ENCODE measurements at regions not wholly inside any gene's neighbourhood (a gene's known extent, or its start where the extent isn't known, plus 50 kb on each side); places are given as distances from the start of the nearest gene placed in this dataset.

DNA sequence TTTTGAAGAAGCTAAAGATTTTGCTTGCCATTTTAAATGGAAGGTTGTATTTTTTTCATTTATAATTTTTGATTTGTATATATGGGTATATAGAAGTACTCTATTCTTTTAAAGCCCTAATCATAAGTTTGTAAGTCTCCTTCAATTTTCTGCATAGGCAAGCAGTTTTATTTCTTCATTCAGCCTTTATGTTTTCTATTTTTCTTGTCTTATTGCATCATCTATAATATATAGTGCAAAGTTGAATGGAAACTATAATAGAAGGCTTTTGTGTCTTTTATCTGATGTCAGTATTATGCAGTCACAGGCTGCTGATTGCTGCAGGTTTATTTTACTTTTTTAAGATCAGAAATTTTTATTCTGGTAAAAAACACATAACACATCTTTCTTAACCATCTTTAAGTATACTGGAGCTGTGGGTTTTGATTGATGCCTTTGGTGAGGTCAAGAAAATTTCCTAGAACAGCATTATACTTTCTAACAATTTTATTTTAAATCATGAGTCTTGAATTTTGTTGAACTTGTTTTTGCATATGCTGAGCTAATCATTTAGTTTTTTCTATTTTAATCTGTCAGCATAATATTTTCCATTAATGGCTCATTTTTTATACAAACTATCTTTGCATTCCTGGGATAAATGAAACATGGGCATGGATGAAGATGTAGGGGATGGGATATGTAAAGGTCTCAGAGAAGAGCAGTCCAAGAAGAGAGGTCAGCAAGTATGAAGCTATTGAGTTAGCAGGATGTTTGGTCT, 366.7 kb upstream of the MAP3K7 start:
- DNase-seq (ENCODE audit: low spot score): no peak

DNA sequence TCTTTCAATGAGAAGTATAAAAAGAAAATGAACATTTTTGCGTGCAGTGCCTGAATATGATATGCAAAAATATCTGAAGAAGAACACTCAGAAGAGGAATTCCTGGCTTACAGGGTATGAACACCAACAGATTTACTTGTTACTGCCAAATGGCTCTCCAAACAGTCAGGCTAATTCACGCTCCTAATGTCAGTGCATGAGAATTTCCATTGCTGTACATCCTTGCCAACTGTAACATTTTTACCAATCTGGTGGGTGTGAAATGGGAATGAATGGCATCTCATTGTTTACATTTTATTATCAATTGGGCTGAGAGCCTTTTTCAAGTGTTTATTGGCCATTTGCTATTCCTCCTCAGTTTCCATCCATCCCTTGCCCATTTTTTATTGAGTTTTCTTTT, 365.3 kb upstream of the MAP3K7 start:
- no peak for DNase-seq (ENCODE audit: low spot score)

DNA sequence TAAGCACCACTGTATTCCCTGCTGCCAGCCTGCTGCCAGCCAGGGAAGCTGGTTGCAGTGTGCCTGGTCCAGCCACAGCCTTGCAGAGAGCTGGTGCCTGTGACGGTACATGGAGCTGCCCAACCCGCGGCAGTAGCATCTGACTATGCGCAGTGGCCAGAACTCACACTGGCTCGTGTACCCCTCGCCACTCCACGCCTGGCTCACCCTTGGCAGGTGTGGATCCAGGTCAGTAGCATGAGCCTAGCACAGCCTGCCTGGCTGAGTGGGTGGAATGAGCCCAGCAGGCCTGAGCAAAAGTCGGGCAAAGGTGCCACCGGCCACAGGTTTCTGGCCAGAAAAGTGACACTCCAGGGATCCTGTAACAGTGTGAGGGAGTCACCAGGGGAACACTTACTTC, 361.7 kb upstream of the MAP3K7 start:
- DNase-seq (ENCODE audit: low spot score): no peak

DNA sequence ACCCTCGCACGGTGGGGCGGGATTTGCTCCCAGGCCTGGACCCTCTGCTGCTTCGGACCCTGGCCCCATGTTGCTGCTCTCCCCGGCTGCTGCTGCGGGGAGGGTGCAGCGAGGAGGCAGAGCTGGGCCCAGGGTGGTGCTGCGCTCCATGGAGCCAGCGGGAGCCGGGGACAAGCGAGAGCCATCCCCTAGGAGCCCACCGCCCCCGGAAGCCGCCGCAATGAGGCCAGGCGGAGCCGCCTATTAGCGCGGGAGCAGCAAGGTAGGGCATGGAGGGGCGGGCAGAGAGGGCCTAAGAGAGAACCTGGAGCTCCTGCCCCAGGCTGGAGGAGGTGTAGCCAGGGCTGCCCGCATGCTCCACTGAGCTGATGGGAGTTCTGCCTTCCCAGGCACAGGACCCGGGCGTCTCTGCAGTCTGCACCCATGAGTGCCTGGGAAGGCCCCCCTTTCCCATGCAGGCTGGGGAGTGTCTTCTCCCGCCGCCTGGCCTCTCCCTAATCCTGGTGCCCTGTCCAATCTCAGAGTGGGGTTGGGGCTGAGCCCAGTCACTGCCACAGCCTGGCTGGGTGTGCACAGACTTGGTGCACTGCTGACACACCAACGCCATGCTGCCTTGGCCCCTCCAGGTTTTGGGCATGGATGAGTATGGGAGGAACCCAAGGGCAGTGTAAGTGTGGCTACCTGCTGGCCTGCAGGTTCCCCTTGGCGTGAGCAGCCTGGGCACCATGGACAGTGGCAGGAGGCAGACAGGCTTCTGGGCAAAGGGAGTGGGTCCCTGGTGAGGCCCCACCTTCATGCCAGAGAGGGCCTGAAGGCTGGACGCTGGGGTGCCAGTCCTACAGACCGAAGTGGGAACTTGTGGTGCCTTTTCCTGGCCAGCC, 360.6 kb upstream of the MAP3K7 start:
- DNase-seq (ENCODE audit: low spot score): no peak

DNA sequence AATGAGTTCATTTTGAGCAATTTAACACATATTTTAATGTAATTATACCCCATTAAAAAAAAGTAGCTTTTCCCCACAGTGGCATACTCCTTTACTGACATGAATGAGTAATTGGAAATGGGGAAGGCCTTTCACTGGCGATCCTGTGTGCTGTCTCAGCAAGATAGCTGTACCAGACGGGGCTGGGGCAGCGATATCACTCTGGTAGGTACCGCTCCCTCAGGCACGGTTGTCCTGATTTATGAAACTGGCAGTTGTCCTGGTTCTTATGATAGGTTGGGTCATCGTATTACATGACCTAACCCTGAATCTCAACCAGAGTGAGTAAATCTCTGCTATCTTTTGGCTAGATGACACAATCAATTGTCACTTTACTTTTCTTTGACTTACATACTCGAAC, 355.0 kb upstream of the MAP3K7 start:
- no peak for DNase-seq (ENCODE audit: low spot score)

DNA sequence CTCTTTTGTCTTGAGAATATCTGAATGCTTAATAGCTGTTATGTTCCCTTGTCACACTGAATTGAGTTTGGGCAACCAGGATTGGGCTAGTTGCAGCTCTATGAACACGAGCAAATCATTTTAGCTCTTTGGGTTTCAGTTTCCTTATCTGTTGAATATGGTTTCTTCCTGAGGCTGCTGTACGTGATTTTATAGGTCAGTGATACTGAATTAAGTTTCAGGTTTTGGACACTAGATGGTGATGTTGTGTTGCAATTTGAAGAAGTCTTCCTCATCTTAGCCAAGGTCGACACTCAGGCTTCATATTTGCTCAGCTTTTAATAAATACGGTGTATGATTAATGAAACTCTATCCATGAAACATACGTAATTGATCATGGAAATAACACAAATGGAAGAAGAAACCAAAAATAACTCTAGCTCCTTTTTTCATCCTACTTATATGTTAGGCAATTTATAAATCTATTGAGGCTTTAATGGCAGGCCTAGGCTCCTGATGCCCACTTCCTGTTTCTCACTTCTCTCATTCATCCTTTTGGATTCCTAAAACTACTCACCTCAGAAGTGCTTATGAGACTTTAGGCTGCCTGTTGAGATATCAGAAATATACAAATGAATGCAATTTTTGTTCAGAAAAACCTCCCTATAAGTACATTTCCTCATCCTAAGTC, 354.1 kb upstream of the MAP3K7 start:
- DNase-seq (ENCODE audit: low spot score): peak; percentile 42

DNA sequence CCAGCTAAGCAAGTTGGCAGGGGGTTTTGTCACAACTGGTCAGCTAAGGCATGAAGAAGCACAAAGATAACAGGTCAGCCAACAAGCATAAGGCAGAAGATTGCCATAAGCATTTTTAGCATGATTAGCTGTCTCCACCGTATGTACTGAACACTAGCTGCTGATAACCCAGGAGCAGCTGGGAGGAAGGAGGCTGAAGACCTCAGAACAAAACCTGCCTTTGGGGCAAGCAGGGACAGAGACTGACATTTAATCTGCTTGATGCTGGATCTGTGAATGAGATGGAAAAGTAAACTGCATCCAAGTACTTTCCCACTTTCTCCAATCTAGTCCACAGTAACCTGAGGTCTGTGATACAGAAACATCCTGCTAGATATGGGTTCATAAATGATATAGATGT, 353.0 kb upstream of the MAP3K7 start:
- DNase-seq (ENCODE audit: low spot score): no peak

DNA sequence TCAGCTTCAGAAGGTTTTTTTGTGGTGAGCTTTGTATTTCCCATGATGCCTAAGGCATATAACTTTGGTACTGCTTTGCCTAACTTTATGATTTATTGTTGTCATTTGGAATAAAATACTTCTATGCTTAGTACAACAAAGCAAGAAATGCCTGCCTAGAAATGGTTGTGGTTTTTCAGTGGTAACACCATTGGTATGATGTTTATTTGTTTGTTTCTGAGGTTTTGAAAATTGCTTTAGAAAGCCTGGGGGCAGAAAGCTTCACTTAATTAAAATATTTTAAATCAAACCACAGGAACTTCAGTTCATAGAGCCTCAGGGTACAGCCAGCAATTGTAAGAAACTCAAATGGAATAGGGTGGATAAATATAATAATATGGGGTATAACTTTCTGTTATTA, 351.2 kb upstream of the MAP3K7 start:
- no peak for DNase-seq (ENCODE audit: low spot score)

DNA sequence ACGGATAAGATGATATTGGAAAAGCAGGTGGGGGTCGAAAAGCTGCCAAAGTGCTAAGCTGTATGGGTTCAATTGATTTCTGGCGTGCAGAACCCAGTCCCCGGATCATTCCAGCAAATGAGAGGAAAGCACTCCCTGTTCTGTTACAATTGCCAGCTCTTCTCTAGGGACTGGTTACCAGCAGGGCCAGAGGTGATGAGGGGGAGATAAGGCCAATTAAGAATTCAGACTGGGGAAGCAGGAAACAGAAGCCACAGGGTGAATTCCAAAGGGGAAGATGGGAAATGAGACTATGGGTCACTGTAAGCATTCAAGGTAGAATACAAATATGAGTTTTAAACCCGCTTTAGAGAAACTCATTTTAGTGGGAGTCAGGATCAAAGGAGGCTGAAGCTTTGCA, 349.4 kb upstream of the MAP3K7 start:
- DNase-seq (ENCODE audit: low spot score): no peak

DNA sequence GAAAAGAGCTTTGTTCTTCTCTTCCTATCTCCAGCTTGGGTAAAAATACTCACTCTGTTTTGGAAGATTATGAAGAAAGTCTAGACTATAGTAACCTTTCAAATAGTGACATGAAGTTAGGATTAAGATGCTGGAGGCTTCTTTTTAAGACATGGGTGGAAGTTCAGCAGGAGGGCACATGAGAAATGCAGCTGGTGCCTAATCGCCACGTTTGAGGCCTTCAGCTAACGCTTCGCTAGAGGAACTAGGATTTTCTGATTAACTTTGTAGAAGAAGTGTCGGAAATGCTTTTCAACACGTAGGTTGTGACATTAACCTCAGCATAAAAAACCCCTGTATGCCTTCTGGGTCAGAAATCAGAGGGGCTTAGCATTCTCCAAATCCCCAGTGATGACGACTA, 348.1 kb upstream of the MAP3K7 start:
- no peak for DNase-seq (ENCODE audit: low spot score)

DNA sequence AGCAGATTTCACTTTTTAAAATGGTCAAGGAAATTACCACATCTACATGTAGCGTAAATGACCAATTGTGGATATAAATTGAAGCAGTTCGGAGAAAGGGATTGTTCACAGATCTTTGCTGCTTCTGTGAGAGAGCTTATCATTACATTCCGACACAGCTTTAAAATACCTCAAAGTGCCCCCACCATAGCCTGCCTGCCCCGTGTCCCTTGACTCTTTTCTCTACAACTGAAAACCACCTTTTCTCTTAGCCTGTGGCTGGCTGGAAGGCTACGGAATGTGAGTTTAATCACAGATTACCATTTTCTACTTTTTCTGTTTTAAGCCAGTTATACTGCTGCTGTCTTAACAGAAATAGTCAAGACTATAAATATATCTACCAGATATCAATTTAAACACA, 347.2 kb upstream of the MAP3K7 start:
- no peak for DNase-seq (ENCODE audit: low spot score)

DNA sequence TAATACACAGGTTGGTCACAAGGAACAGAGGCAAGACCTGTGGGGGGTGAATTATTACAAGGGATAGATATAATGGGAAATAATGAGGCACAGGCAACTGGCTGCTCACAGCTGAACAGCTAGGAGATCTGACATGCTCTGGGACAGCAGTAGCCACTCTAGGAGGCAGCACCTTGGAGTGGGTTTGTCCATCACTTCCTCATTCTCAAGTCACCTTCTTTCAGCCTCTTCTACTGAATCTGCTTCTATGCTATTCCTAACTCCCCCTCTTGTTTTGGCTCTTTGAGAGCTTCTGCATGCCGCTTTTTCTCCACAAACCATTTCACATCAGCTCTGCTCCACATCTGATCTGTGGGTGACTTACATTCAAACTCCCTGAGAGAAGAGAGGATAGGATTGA, 345.5 kb upstream of the MAP3K7 start:
- no peak for DNase-seq (ENCODE audit: low spot score)

DNA sequence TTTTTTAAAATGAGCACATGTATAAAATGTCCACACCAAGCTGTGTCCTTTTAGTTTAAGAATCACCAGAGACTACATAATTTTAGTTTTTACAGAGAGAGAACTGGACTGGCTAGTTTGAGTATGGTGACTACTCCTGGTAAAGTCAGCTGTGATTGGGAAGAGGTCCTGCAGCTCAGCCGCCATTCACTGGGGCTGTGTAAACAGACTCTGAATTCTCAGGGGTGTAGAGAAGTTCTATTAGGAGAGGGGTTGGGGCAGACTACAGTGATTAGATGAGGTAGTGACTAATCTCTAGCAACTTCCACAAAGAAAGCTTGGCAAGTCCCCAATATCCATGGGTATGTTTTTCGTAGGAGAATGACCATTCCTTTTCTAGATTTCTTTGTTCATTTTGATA, 341.2 kb upstream of the MAP3K7 start:
- DNase-seq (ENCODE audit: low spot score): no peak

DNA sequence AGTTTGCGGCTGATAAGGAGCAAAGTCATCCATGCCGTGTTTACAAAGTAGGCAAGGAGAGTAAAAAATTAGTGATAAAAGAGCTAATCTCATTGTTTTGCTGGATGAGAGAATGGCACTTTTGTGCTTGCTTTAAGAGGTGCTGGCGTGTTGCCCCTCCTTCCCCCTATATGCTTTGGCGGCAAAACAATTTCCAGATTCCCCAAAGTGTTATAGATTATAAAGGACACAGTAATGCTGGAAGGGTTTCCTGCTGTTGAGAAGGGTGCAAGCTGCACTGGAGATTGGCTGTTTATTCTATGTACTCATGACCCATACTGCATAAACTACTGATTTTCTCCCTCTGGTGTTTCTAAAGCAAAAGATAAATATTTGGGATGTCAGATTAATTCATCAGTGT, 338.9 kb upstream of the MAP3K7 start:
- DNase-seq (ENCODE audit: low spot score): no peak

DNA sequence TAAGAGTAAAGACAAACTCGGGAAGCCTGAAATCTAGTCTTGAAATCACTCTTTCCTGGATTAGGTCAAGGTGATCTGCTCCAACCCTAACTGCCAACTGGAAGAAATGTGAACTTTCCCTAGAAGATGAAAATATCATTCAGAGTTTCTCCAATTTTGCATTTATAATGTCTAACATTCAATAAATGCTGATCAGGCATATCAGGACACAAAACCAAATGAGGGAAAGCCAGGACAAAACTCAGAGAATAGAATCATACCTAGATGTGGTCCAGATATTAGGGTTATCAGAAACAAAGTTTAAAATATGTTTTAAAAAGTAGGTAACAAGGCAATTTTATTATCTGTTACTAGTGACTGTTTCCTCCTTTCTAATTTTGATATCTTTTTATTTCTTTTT, 335.5 kb upstream of the MAP3K7 start:
- no peak for DNase-seq (ENCODE audit: low spot score)

DNA sequence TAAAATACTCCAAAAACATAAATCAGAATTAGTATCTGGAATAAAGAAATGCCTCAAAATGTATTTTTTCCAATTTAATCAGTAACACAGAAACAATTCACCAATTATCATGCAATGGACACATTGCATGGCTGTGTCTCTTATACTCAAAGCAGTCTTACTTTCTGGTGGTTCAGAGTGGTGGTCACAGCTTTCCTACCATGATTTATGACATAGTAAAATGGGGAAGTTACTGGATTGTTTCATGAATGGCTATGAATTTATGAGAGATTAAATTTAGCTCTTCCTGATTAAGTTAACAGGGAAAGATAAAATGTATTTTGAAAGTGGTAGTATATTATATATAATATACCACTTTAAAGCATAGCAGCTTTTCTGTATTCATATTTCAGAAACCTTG, 331.5 kb upstream of the MAP3K7 start:
- DNase-seq (ENCODE audit: low spot score): no peak

DNA sequence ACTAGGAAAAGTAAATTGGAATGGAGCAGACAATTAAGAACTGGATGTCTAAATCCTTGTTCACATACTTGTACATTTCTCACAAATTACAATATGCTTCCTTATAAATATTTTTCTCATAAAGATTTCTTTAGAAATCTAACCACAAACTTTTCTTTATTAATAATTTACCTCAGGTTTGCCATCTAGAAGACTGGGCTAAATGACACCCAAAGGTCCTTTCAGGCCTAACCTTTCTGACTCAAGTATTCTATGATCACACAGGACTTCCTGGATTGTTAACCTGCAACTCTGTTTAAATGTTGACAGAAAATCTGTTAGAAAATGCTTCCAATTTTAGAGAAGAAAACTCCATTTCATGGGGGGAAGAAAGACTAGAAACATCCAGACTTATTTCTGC, 330.5 kb upstream of the MAP3K7 start:
- DNase-seq (ENCODE audit: low spot score): no peak

DNA sequence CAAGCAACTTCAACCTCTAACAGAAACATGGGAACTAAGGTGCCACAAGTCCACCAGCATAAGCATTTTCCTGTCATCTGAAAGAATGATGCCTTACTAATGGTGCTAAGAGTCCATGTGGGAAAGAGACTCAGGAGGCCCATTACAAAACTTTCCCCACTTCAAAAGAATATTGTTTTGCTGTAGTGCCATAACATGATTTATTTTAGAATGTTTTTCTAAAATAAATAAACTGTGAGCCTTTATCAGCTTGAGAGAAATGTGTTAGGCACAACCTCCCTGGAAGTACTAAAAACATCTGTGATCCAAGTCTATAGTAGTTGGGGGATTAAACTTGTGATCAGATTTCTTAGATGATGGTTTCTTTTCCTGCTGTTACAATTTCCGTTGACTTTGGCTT, 330.1 kb upstream of the MAP3K7 start:
- no peak for DNase-seq (ENCODE audit: low spot score)

DNA sequence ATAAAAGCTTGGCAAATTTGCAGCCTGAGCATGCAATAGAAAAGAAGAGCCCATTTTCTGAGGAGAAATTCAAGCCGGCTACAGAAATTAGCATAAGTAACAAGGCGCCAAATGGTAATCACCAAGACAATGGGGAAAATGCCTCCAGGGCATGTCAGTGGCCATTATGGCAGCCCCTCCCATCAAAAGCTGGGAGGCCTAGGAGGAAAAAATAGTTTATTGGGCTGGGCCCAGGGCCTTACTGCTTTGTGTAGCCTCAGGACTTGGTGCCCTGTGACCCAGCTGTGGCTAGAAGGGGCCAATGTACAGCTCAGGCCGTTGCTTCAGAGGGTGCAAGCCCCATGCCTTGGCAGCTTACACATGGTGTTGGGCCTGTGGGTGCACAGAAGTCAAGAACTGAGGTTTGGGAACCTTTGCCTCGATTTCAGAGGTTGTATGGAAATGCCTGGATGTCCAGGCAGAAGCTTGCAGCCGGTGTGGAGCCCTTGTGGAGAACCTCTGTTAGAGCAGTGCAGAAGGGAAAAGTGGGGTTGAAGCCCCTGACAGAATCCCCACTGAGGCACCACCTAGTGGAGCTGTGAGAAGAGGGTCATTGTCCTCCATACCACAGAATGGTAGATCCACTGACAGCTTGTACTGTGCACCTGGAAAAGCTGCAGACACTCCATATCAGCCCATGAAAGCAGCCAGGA, 328.5 kb upstream of the MAP3K7 start:
- no peak for DNase-seq (ENCODE audit: low spot score)

DNA sequence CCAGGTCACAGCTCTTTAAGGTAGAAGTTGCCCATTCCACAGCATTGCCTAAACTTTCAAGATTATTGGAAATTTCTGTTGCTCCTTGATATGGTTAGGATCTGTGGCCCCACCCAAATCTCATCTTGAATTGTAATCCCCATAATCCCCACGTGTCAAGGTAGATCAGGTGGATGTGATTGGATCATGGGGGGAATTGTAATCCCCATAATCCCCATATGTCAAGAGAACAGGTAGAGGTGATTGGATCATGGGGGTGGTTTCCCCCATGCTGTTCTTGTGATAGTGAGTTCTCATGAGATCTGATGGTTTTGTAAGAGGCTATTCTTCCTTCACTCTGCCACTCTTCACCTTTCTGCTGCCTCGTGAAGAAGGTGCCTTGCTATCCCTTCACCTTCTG, 327.4 kb upstream of the MAP3K7 start:
- DNase-seq (ENCODE audit: low spot score): no peak

DNA sequence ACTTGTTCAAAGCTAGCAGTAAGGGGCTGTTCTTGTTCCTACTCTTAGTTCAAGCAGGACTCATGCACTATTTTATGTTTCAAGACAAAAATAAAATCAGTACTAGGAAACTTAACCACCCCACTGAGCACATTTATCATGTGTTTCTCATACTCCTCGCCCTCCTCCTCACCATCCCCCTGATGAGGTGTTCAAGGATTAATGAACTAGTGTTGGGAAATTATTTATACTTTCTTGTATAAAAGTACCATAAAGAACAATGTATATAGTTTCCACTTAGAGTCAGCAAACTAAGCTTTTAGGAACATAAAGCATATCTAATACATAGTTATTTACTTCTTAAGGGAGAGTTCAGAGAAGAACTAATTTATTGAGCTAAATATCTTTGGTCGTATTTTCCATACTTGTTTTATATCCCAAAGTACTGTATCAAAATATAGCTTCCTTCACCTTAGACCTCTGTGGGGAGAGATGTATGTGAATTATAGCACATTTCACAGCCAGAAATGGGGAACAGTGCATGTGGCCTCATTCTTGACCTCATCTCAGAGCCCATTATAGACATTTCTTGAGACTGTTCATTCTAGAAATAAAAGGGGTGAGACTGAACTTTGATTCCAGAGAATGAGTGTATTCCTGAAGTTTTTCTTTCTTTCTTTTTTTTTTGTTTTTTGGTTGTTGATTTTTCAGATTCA, 326.5 kb upstream of the MAP3K7 start:
- DNase-seq (ENCODE audit: low spot score): no peak

DNA sequence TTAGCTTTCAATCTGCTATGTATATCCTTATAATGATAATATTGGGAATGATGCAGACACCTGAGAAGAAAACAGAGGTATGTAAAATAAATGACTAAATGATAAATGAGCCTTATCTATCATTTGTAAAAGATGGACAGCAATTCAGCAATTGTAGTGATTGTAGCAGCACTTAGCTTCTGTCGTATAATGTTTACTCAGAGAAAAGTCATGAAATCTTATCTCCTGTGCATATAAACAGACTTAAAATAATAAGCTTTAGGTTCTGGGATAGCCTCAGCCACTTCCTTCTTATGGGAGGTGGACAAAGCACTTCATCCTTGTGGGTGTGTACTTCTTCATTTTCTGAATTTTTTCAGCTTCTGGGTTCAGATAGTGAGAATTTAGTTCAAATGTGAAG, 324.8 kb upstream of the MAP3K7 start:
- DNase-seq (ENCODE audit: low spot score): no peak
